H9 (cell line): ENCODE measurements at regions not wholly inside any gene's neighbourhood (a gene's known extent, or its start where the extent isn't known, plus 50 kb on each side); places are given as distances from the start of the nearest gene placed in this dataset.

Source experiments
- DNase-seq: peaks from one replicate; pipeline ENCODE4 v3.0.0-alpha.2; 2017
- H2AFZ ChIP-seq: one replicate; pipeline ENCODE4 v1.6.1; 2013; ENCODE audit warnings: mild to moderate bottlenecking, low read length, control low read depth, moderate library complexity
- H2AK5ac ChIP-seq: 2 replicates; pipeline ENCODE4 v1.6.1; 2013; ENCODE audit warnings: low read length, control low read depth, mixed read lengths; ENCODE audit not compliant: insufficient read length
- H2BK120ac ChIP-seq: one replicate; pipeline ENCODE4 v1.6.1; 2013; ENCODE audit warnings: low read depth, mild to moderate bottlenecking, low read length, control low read depth, inconsistent platforms; ENCODE audit not compliant: poor library complexity, severe bottlenecking
- H2BK12ac ChIP-seq: 2 replicates; pipeline ENCODE4 v1.6.1; 2013; ENCODE audit warnings: low read length, control low read depth, mixed read lengths, low read depth; ENCODE audit not compliant: insufficient read length
- H2BK15ac ChIP-seq: 2 replicates; pipeline ENCODE4 v1.6.1; 2013; ENCODE audit warnings: low read depth, low read length, control low read depth
- H2BK20ac ChIP-seq: one replicate; pipeline ENCODE4 v1.6.1; 2013; ENCODE audit warnings: low read depth, mild to moderate bottlenecking, low read length, control low read depth, inconsistent platforms; ENCODE audit not compliant: poor library complexity, severe bottlenecking
- H2BK5ac ChIP-seq: 2 replicates; pipeline ENCODE4 v1.6.1; 2013; ENCODE audit warnings: low read length, control low read depth, mixed read lengths; ENCODE audit not compliant: insufficient read length
- H3K14ac ChIP-seq: 2 replicates; pipeline ENCODE4 v1.6.1; 2013; ENCODE audit warnings: low read length, control low read depth; ENCODE audit not compliant: insufficient read depth
- H3K18ac ChIP-seq: 2 replicates; pipeline ENCODE4 v1.6.1; 2013; ENCODE audit warnings: low read depth, mild to moderate bottlenecking, mixed read lengths, low read length, control low read depth; ENCODE audit not compliant: insufficient read length
- H3K23ac ChIP-seq: 2 replicates; pipeline ENCODE4 v1.6.1; 2013; ENCODE audit warnings: low read length, control low read depth, mixed read lengths, low read depth; ENCODE audit not compliant: insufficient read length
- H3K23me2 ChIP-seq: 2 replicates; pipeline ENCODE4 v1.6.1; 2013; ENCODE audit warnings: low read depth, mild to moderate bottlenecking, mixed read lengths, low read length, control low read depth; ENCODE audit not compliant: insufficient read length, poor library complexity, severe bottlenecking
- H3K27ac ChIP-seq: 2 replicates; pipeline ENCODE4 v1.5.1; 2013; ENCODE audit warnings: low read length, control low read depth, mixed read lengths, low read depth; ENCODE audit not compliant: insufficient read length
- H3K27me3 ChIP-seq: 2 replicates; pipeline ENCODE4 v1.6.1; 2013; ENCODE audit warnings: low read length, control low read depth, inconsistent platforms; ENCODE audit not compliant: insufficient read depth
- H3K4ac ChIP-seq: 2 replicates; pipeline ENCODE4 v1.6.1; 2013; ENCODE audit warnings: low read depth, mild to moderate bottlenecking, control low read depth, inconsistent platforms, low read length, moderate library complexity
- H3K4me1 ChIP-seq: 2 replicates; pipeline ENCODE4 v1.6.1; 2013; ENCODE audit warnings: low read length, control low read depth, inconsistent platforms; ENCODE audit not compliant: insufficient read depth
- H3K4me2 ChIP-seq: 2 replicates; pipeline ENCODE4 v1.6.1; 2013; ENCODE audit warnings: low read length, control low read depth, mixed read lengths; ENCODE audit not compliant: insufficient read length, insufficient read depth
- H3K56ac ChIP-seq: 2 replicates; pipeline ENCODE4 v1.6.1; 2013; ENCODE audit warnings: low read depth, mild to moderate bottlenecking, mixed read lengths, low read length, control low read depth; ENCODE audit not compliant: insufficient read length
- H3K79me1 ChIP-seq: 2 replicates; pipeline ENCODE4 v1.6.1; 2013; ENCODE audit warnings: low read depth, mild to moderate bottlenecking, moderate library complexity, low read length, control low read depth, inconsistent platforms; ENCODE audit not compliant: insufficient read depth, poor library complexity, severe bottlenecking
- H3K79me2 ChIP-seq: 2 replicates; pipeline ENCODE4 v1.6.1; 2013; ENCODE audit warnings: low read length, control low read depth, inconsistent platforms; ENCODE audit not compliant: insufficient read depth
- H3K9ac ChIP-seq: 2 replicates; pipeline ENCODE4 v1.6.1; 2013; ENCODE audit warnings: low read length, control low read depth, mixed read lengths; ENCODE audit not compliant: insufficient read length; ENCODE audit errors: extremely low read depth
- H3K9me3 ChIP-seq: one replicate; pipeline ENCODE4 v1.6.1; 2013; ENCODE audit warnings: low read depth, low read length, inconsistent platforms; ENCODE audit not compliant: control insufficient read depth
- H3T11ph ChIP-seq: one replicate; pipeline ENCODE4 v1.6.1; 2013; ENCODE audit warnings: mild to moderate bottlenecking, low read length, control low read depth, inconsistent platforms
- H4K20me1 ChIP-seq: one replicate; pipeline ENCODE4 v1.6.1; 2013; ENCODE audit not compliant: control insufficient read depth, insufficient read length, insufficient read depth
- H4K5ac ChIP-seq: 2 replicates; pipeline ENCODE4 v1.6.1; 2013; ENCODE audit warnings: low read depth, mild to moderate bottlenecking, mixed read lengths, low read length, control low read depth; ENCODE audit not compliant: insufficient read length
- H4K8ac ChIP-seq: replicated peaks from 2 replicates; pipeline ENCODE4 v1.6.1; 2013; ENCODE audit warnings: low read length, control low read depth, mixed read lengths, low read depth; ENCODE audit not compliant: insufficient read length
- H4K91ac ChIP-seq: 2 replicates; pipeline ENCODE4 v1.6.1; 2013; ENCODE audit warnings: low read depth, mild to moderate bottlenecking, moderate library complexity, mixed read lengths, low read length, control low read depth; ENCODE audit not compliant: insufficient read length
- H3K27ac Mint-ChIP-seq, 3 experiments: 2 replicates in 2 of 3; 3 replicates in 1 of 3; pipeline ENCODE4 v1.8.0; 2020 to 2021; ENCODE audit warnings: mixed read lengths in 3 of 3, mild to moderate bottlenecking in 1 of 3, moderate library complexity in 1 of 3
- H3K27me3 Mint-ChIP-seq: 2 replicates; pipeline ENCODE4 v1.8.0; 2021; ENCODE audit warnings: low read depth, mild to moderate bottlenecking, moderate library complexity, mixed read lengths
- H3K36me3 Mint-ChIP-seq, 3 experiments: 2 replicates in 2 of 3; 3 replicates in 1 of 3; pipeline ENCODE4 v1.8.0; 2020 to 2021; ENCODE audit warnings: low read depth in 3 of 3, mixed read lengths in 3 of 3; ENCODE audit not compliant: insufficient read depth in 1 of 3
- H3K4me1 Mint-ChIP-seq, 2 experiments: 2 replicates each; pipeline ENCODE4 v1.8.0; 2020; ENCODE audit warnings: mixed read lengths in 2 of 2
- H3K4me3 Mint-ChIP-seq, 2 experiments: 2 replicates in 1 of 2; 3 replicates in 1 of 2; pipeline ENCODE4 v1.8.0; 2020 to 2021; ENCODE audit warnings: mild to moderate bottlenecking in 2 of 2, mixed read lengths in 2 of 2, moderate library complexity in 1 of 2
- H3K9me3 Mint-ChIP-seq, 2 experiments: 2 replicates in 1 of 2; 3 replicates in 1 of 2; pipeline ENCODE4 v1.8.0; 2020; ENCODE audit warnings: mild to moderate bottlenecking in 2 of 2, mixed read lengths in 2 of 2, moderate library complexity in 1 of 2
- WGBS: extraction: QIAGEN DNeasy Blood & Tissue Kit; methylation state at CpG from one replicate; pipeline ENCODE4 v1.1.7; 2013; ENCODE audit warnings: missing lambda C conversion rate, low lambda C conversion rate, mixed read lengths; ENCODE audit not compliant: insufficient read length; ENCODE audit errors: extremely low coverage; 5-methylcytosine and 5-hydroxymethylcytosine counted together
- TF ChIP-seq, protein P1 (sequence below): fragments of 200-600 bp; sonication (generic); conservative IDR thresholded peaks from 3 replicates; pipeline ENCODE4 v1.8.0; 2021; ENCODE audit warnings: antibody characterized with exemption, mild to moderate bottlenecking

DNA sequence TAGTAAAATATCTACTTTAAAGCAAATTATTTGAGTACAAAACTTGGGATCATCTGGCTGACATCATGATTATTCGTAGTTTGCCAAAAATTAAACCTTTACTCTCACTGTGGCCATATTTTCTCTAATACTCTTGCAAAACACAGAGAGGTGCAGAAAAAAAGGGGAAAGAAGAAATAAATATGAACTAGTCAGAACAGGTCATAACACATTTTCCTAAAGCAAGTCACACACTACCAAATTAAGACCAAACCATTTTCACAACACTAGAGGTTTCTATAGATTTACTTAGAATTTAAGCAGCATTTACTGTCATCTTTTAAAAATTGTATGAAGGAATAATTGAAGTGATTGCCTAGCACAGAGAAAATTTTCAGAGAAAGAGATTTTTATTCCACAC is 726.1 kb downstream of the SORCS1 start:
- Histone ChIP-seq H3T11ph (no peak overlapping the region), H2BK20ac (no peak overlapping the region), H4K91ac (no peak overlapping the region), H3K4me2 (no peak overlapping the region), H3K23me2 (no peaks in the 10 kb centered on the region), H2AK5ac (no peak overlapping the region), H3K4ac (no peak overlapping the region), H3K9me3 (no peaks in the 10 kb centered on the region), H3K23ac (no peak overlapping the region), H3K4me1 (no peaks in the 10 kb centered on the region; the same call in 1 of the 2 replicates), H3K9ac (no peak overlapping the region), H2AFZ (no peak overlapping the region), H2BK120ac (no peak overlapping the region), H4K5ac (no peak overlapping the region), H3K79me2 (no peaks in the 10 kb centered on the region), H3K27ac (no peak overlapping the region), H2BK5ac (no peak overlapping the region), H3K18ac (no peak overlapping the region), H2BK15ac (no peak overlapping the region), H3K14ac (no peak overlapping the region), H3K79me1 (no peaks in the 10 kb centered on the region), H2BK12ac (no peak overlapping the region), H4K8ac (no peak overlapping the region), H3K56ac (no peak overlapping the region), H3K27me3 (no peaks in the 10 kb centered on the region), H4K20me1 (no peaks in the 10 kb centered on the region)
- Mint-ChIP-seq H3K27me3 (no peaks in the 10 kb centered on the region), H3K36me3 (no peaks in the 10 kb centered on the region), H3K4me1 (no peaks in the 10 kb centered on the region), H3K9me3 (peaks cover 0 to 2% of the 10 kb centered on the region in 2 experiments; a peak in 1 of 5 replicates), H3K27ac (no peak overlapping the region), H3K4me3 (no peak overlapping the region)
- no peak for DNase-seq
- no CpG with 5 or more reads among the region's 1 CpG for WGBS
- TF ChIP-seq, protein P1, sequence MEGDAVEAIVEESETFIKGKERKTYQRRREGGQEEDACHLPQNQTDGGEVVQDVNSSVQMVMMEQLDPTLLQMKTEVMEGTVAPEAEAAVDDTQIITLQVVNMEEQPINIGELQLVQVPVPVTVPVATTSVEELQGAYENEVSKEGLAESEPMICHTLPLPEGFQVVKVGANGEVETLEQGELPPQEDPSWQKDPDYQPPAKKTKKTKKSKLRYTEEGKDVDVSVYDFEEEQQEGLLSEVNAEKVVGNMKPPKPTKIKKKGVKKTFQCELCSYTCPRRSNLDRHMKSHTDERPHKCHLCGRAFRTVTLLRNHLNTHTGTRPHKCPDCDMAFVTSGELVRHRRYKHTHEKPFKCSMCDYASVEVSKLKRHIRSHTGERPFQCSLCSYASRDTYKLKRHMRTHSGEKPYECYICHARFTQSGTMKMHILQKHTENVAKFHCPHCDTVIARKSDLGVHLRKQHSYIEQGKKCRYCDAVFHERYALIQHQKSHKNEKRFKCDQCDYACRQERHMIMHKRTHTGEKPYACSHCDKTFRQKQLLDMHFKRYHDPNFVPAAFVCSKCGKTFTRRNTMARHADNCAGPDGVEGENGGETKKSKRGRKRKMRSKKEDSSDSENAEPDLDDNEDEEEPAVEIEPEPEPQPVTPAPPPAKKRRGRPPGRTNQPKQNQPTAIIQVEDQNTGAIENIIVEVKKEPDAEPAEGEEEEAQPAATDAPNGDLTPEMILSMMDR: no peak
